ENCODE measurements at regions not wholly inside any gene's neighbourhood (a gene's known extent, or its start where the extent isn't known, plus 50 kb on each side); places are given as distances from the start of the nearest gene placed in this dataset.
"Not testable (repeated sequence)": the region's sequence is repeated elsewhere in the genome, so short reads cannot be mapped to it uniquely, and the experiment has no call there.

GRCh38 chr5:21391506-21391905, 1403.5 kb upstream of the CDH18 start:
- no peaks in the 10 kb centered on the region for H3K4me1 ChIP-seq (ENCODE audit: insufficient read depth, low read length)
- H3K27me3 ChIP-seq (ENCODE audit: insufficient read depth, low read length) = no peaks in the 10 kb centered on the region
- H3K9me3 ChIP-seq (ENCODE audit: low read depth, low read length) = no peaks in the 10 kb centered on the region
- no peak overlapping the region for H3K4me3 ChIP-seq (ENCODE audit: low read length)

GRCh38 chr5:21360754-21361153, 1372.8 kb upstream of the CDH18 start:
- H3K4me1 ChIP-seq (ENCODE audit: insufficient read depth, low read length); H3K4me3 ChIP-seq (ENCODE audit: low read length); H3K9me3 ChIP-seq (ENCODE audit: low read depth, low read length); H3K27me3 ChIP-seq (ENCODE audit: insufficient read depth, low read length): not testable (repeated sequence)

GRCh38 chr5:21341948-21342261, 1353.9 kb upstream of the CDH18 start:
- H3K4me3 ChIP-seq (ENCODE audit: low read length); H3K9me3 ChIP-seq (ENCODE audit: low read depth, low read length); H3K4me1 ChIP-seq (ENCODE audit: insufficient read depth, low read length); H3K27me3 ChIP-seq (ENCODE audit: insufficient read depth, low read length): not testable (repeated sequence)

GRCh38 chr5:21341203-21341947, 1353.4 kb upstream of the CDH18 start:
- H3K27me3 ChIP-seq (ENCODE audit: insufficient read depth, low read length); H3K9me3 ChIP-seq (ENCODE audit: low read depth, low read length); H3K4me3 ChIP-seq (ENCODE audit: low read length); H3K4me1 ChIP-seq (ENCODE audit: insufficient read depth, low read length): not testable (repeated sequence)

- H3K9me3 ChIP-seq (ENCODE audit: low read depth, low read length); H3K4me1 ChIP-seq (ENCODE audit: insufficient read depth, low read length); H3K27me3 ChIP-seq (ENCODE audit: insufficient read depth, low read length); H3K4me3 ChIP-seq (ENCODE audit: low read length): not testable (repeated sequence)
These were observed 1352.2 kb upstream of the CDH18 start for GRCh38 chr5:21340233-21340632.

GRCh38 chr5:21336478-21336877, 1348.5 kb upstream of the CDH18 start:
- H3K4me3 ChIP-seq (ENCODE audit: low read length); H3K27me3 ChIP-seq (ENCODE audit: insufficient read depth, low read length); H3K9me3 ChIP-seq (ENCODE audit: low read depth, low read length); H3K4me1 ChIP-seq (ENCODE audit: insufficient read depth, low read length): not testable (repeated sequence)

- H3K4me1 ChIP-seq (ENCODE audit: insufficient read depth, low read length); H3K27me3 ChIP-seq (ENCODE audit: insufficient read depth, low read length); H3K4me3 ChIP-seq (ENCODE audit: low read length); H3K9me3 ChIP-seq (ENCODE audit: low read depth, low read length): not testable (repeated sequence)
These were observed 1327.4 kb upstream of the CDH18 start for GRCh38 chr5:21315376-21315775.

- H3K4me3 ChIP-seq (ENCODE audit: low read length); H3K27me3 ChIP-seq (ENCODE audit: insufficient read depth, low read length); H3K9me3 ChIP-seq (ENCODE audit: low read depth, low read length); H3K4me1 ChIP-seq (ENCODE audit: insufficient read depth, low read length): not testable (repeated sequence)
These were observed 1313.2 kb upstream of the CDH18 start for GRCh38 chr5:21301205-21301604.

GRCh38 chr5:21274361-21274760, 1286.4 kb upstream of the CDH18 start:
- H3K9me3 ChIP-seq (ENCODE audit: low read depth, low read length); H3K27me3 ChIP-seq (ENCODE audit: insufficient read depth, low read length); H3K4me3 ChIP-seq (ENCODE audit: low read length); H3K4me1 ChIP-seq (ENCODE audit: insufficient read depth, low read length): not testable (repeated sequence)

GRCh38 chr5:21263361-21263760, 1275.4 kb upstream of the CDH18 start:
- Histone ChIP-seq H3K27me3 (ENCODE audit: insufficient read depth, low read length) (no peaks in the 10 kb centered on the region), H3K4me3 (ENCODE audit: low read length) (no peak overlapping the region), H3K4me1 (ENCODE audit: insufficient read depth, low read length) (no peaks in the 10 kb centered on the region), H3K9me3 (ENCODE audit: low read depth, low read length) (no peaks in the 10 kb centered on the region)

- Histone ChIP-seq H3K9me3 (ENCODE audit: low read depth, low read length) (no peaks in the 10 kb centered on the region), H3K27me3 (ENCODE audit: insufficient read depth, low read length) (no peaks in the 10 kb centered on the region), H3K4me3 (ENCODE audit: low read length) (no peak overlapping the region), H3K4me1 (ENCODE audit: insufficient read depth, low read length) (no peaks in the 10 kb centered on the region)
These were observed 1266.2 kb upstream of the CDH18 start for GRCh38 chr5:21254161-21254560.

- Histone ChIP-seq H3K9me3 (ENCODE audit: low read depth, low read length) (no peaks in the 10 kb centered on the region), H3K27me3 (ENCODE audit: insufficient read depth, low read length) (no peaks in the 10 kb centered on the region), H3K4me3 (ENCODE audit: low read length) (no peak overlapping the region), H3K4me1 (ENCODE audit: insufficient read depth, low read length) (no peaks in the 10 kb centered on the region)
These were observed 1257.0 kb upstream of the CDH18 start for GRCh38 chr5:21244982-21245381.

- no peak overlapping the region for H3K4me3 ChIP-seq (ENCODE audit: low read length)
- no peaks in the 10 kb centered on the region for H3K4me1 ChIP-seq (ENCODE audit: insufficient read depth, low read length)
- no peaks in the 10 kb centered on the region for H3K27me3 ChIP-seq (ENCODE audit: insufficient read depth, low read length)
- H3K9me3 ChIP-seq (ENCODE audit: low read depth, low read length) = no peaks in the 10 kb centered on the region
These were observed 1250.8 kb upstream of the CDH18 start for GRCh38 chr5:21238786-21239185.

- no peak overlapping the region for H3K4me3 ChIP-seq (ENCODE audit: low read length)
- H3K9me3 ChIP-seq (ENCODE audit: low read depth, low read length) = no peaks in the 10 kb centered on the region
- H3K27me3 ChIP-seq (ENCODE audit: insufficient read depth, low read length) = no peaks in the 10 kb centered on the region
- no peaks in the 10 kb centered on the region for H3K4me1 ChIP-seq (ENCODE audit: insufficient read depth, low read length)
These were observed 1249.5 kb upstream of the CDH18 start for GRCh38 chr5:21237461-21237860.

GRCh38 chr5:21236971-21237427, 1249.0 kb upstream of the CDH18 start:
- H3K9me3 ChIP-seq (ENCODE audit: low read depth, low read length) = no peaks in the 10 kb centered on the region
- H3K4me3 ChIP-seq (ENCODE audit: low read length) = no peak overlapping the region
- H3K27me3 ChIP-seq (ENCODE audit: insufficient read depth, low read length) = no peaks in the 10 kb centered on the region
- H3K4me1 ChIP-seq (ENCODE audit: insufficient read depth, low read length) = no peaks in the 10 kb centered on the region

- H3K4me3 ChIP-seq (ENCODE audit: low read length) = no peak overlapping the region
- H3K9me3 ChIP-seq (ENCODE audit: low read depth, low read length) = no peaks in the 10 kb centered on the region
- no peaks in the 10 kb centered on the region for H3K27me3 ChIP-seq (ENCODE audit: insufficient read depth, low read length)
- H3K4me1 ChIP-seq (ENCODE audit: insufficient read depth, low read length) = no peaks in the 10 kb centered on the region
These were observed 1248.1 kb upstream of the CDH18 start for GRCh38 chr5:21236104-21236503.

Data from mononuclear cell (primary cell).